PC-3 (cell line): ENCODE measurements at regions not wholly inside any gene's neighbourhood (a gene's known extent, or its start where the extent isn't known, plus 50 kb on each side); places are given as distances from the start of the nearest gene placed in this dataset.

Experiments used
- CTCF ChIP-seq: fragments of 300-600 bp; sonication (generic); conservative IDR thresholded peaks from 2 replicates; pipeline ENCODE4 v1.5.1; 2017; ENCODE audit warnings: antibody characterized with exemption, low read depth, mild to moderate bottlenecking, low read length
- EZH2 ChIP-seq: fragments of 300-600 bp; sonication (generic); IDR thresholded peaks from one replicate; pipeline ENCODE4 v1.6.1; 2017; ENCODE audit warnings: antibody characterized with exemption, mild to moderate bottlenecking, low read length; ENCODE audit not compliant: unreplicated experiment
- EZH2phosphoT487 ChIP-seq: fragments of 300-600 bp; sonication (generic); IDR thresholded peaks from 2 replicates; pipeline ENCODE4 v1.6.1; 2018; ENCODE audit warnings: mild to moderate bottlenecking, antibody characterized with exemption, low read length, borderline replicate concordance

DNA sequence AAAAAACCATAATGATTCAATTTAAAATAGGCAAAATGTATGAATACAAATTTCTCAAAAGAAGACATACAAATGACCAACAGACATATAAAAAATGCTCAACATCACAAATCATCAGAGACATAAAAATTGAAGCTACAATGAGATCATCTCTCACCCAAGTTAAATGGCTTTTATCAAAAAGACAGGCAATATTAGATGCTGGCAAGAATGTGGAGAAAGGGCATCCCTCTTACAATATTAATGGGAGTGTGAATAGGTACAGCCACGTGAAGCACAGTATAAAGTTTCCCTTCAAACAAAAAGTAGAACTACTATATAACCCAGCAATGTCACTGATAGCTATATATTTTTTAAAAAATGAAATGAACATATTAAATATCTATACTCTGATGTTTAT, 1481.7 kb downstream of the AMY1C start:
- TF ChIP-seq CTCF = no peak
- TF ChIP-seq EZH2 = no peak
- no peak for TF ChIP-seq EZH2phosphoT487
